HepG2 (cell line): ENCODE measurements at regions not wholly inside any gene's neighbourhood (a gene's known extent, or its start where the extent isn't known, plus 50 kb on each side); places are given as distances from the start of the nearest gene placed in this dataset.

ENCODE experiments used
- AKNA ChIP-seq: sonication (generic); formaldehyde crosslinking; IDR thresholded peaks from 2 replicates; pipeline ENCODE4 v1.4.0; 2020; ENCODE audit warnings: missing genetic modification reagents, borderline replicate concordance
- FUBP1 ChIP-seq: sonication (generic); formaldehyde crosslinking; IDR thresholded peaks from 2 replicates; pipeline ENCODE4 v1.5.1; 2020; ENCODE audit warnings: missing genetic modification reagents, mild to moderate bottlenecking, borderline replicate concordance
- KDM6A ChIP-seq: IDR thresholded peaks from 2 replicates; pipeline ENCODE4 v1.6.1; 2016; ENCODE audit warnings: low read depth
- KMT2B ChIP-seq: IDR thresholded peaks from 2 replicates; pipeline ENCODE4 v1.6.1; 2016; ENCODE audit warnings: missing genetic modification reagents, missing compliant biosample characterization
- RBFOX2 ChIP-seq: fragments of 200-400 bp; formaldehyde crosslinking; IDR thresholded peaks from 2 replicates; pipeline ENCODE4 v1.6.1; 2017; ENCODE audit warnings: low read depth, mild to moderate bottlenecking, low read length
- ZNF280D ChIP-seq: sonication (generic); formaldehyde crosslinking; IDR thresholded peaks from 2 replicates; pipeline ENCODE4 v1.5.1; 2020; ENCODE audit warnings: mild to moderate bottlenecking, missing genetic modification reagents

- TF ChIP-seq AKNA (CRISPR knock-in tag): no peak
- no peak for TF ChIP-seq KDM6A (CRISPR knock-in tag)
- TF ChIP-seq ZNF280D: no peak
- TF ChIP-seq FUBP1 (CRISPR knock-in tag): no peak
- TF ChIP-seq RBFOX2: no peak
- no peak for TF ChIP-seq KMT2B (CRISPR knock-in tag)
These were observed 273.6 kb downstream of the C1orf94 start (continued) for GRCh38 chr1:34450325-34450724.
